Fibroblast of the aortic adventitia (primary cell): ENCODE measurements at regions not wholly inside any gene's neighbourhood (a gene's known extent, or its start where the extent isn't known, plus 50 kb on each side); places are given as distances from the start of the nearest gene placed in this dataset.
A peak's percentile ranks its signal among the peaks of the same experiment; 100 is the strongest.
"Not testable (repeated sequence)": the region's sequence is repeated elsewhere in the genome, so short reads cannot be mapped to it uniquely, and the experiment has no call there.

Source experiments
- DNase-seq: peaks from one replicate; pipeline ENCODE4 v3.0.0-alpha.2; 2010; ENCODE audit warnings: low read depth
- H3K4me3 ChIP-seq: 2 replicates; pipeline ENCODE4 v1.5.1; 2011; ENCODE audit warnings: low read depth, mild to moderate bottlenecking, control low read depth, low read length, moderate library complexity
- CTCF ChIP-seq: IDR thresholded peaks from 2 replicates; pipeline ENCODE4 v1.5.1; 2011; ENCODE audit warnings: mild to moderate bottlenecking, low read length, control low read depth, inconsistent platforms; ENCODE audit not compliant: insufficient read depth

GRCh38 chr13:73521985-73522524, 463.2 kb downstream of the KLF5 start:
- no peak for TF ChIP-seq CTCF
- H3K4me3 ChIP-seq = no peak overlapping the region
- DNase-seq = peak; percentile 16

- no peak overlapping the region for H3K4me3 ChIP-seq
- TF ChIP-seq CTCF = no peak
- DNase-seq = no peak
Measured at GRCh38 chr13:73521290-73521624, 462.5 kb downstream of the KLF5 start.

GRCh38 chr13:73520566-73521289, 461.9 kb downstream of the KLF5 start:
- DNase-seq = no peak
- TF ChIP-seq CTCF = no peak
- no peak overlapping the region for H3K4me3 ChIP-seq

- not testable (repeated sequence) for DNase-seq, H3K4me3 ChIP-seq
Measured at GRCh38 chr13:73520135-73520534, 461.3 kb downstream of the KLF5 start.

- TF ChIP-seq CTCF = no peak
- no peak overlapping the region for H3K4me3 ChIP-seq
- DNase-seq = no peak
Measured at GRCh38 chr13:73519396-73520116, 460.8 kb downstream of the KLF5 start.

- no peak for TF ChIP-seq CTCF
- no peak overlapping the region for H3K4me3 ChIP-seq
- no peak for DNase-seq
Measured at GRCh38 chr13:73517766-73518165, 459.0 kb downstream of the KLF5 start.

GRCh38 chr13:73516731-73517130, 457.9 kb downstream of the KLF5 start:
- DNase-seq = no peak
- TF ChIP-seq CTCF = no peak
- H3K4me3 ChIP-seq = no peak overlapping the region
